ENCODE measurements at regions not wholly inside any gene's neighbourhood (a gene's known extent, or its start where the extent isn't known, plus 50 kb on each side); places are given as distances from the start of the nearest gene placed in this dataset.
"Not testable (repeated sequence)": the region's sequence is repeated elsewhere in the genome, so short reads cannot be mapped to it uniquely, and the experiment has no call there.

- peaks cover 6% of the 10 kb centered on the region for H3K36me3 Mint-ChIP-seq (ENCODE audit: insufficient read depth, unreplicated experiment)
Measured at GRCh38 chr16:72635104-72635503, 412.8 kb downstream of the ZFHX3 start.

GRCh38 chr16:72627182-72627896 lies 420.6 kb downstream of the ZFHX3 start:
- H3K36me3 ChIP-seq (ENCODE audit: control insufficient read depth, insufficient read depth, low read length); CTCF ChIA-PET; H3K27me3 ChIP-seq (replicated peaks; ENCODE audit: control insufficient read depth, insufficient read depth, low read length); H3K36me3 Mint-ChIP-seq (ENCODE audit: insufficient read depth, unreplicated experiment); H3K27me3 Mint-ChIP-seq (ENCODE audit: insufficient read depth, unreplicated experiment); H3K4me1 Mint-ChIP-seq (ENCODE audit: low read depth, unreplicated experiment); H3K9me3 Mint-ChIP-seq (ENCODE audit: unreplicated experiment); intact Hi-C loops (cut with micrococcal nuclease; ENCODE audit: unreplicated experiment); H3K9me3 ChIP-seq; H3K4me1 ChIP-seq: not testable (repeated sequence)
- H3K4me3 ChIP-seq (ENCODE audit: low read depth, low read length): peak overlapping the region; percentile 50
- POLR2A ChIA-PET: interaction anchor here (0.5 kb wide), 1 partner anchor 187 kb away, joined by 4 read pairs; no protein-coding TSS in a partner anchor
- BruUV-seq (replicated peaks): TSS peak; percentile 64
- Mint-ChIP-seq H3K27ac (ENCODE audit: unreplicated experiment) (peak overlapping the region; percentile 91), H3K4me3 (ENCODE audit: unreplicated experiment) (peak overlapping the region; percentile 80)
- DNase-seq: peak in 1 of 2 experiments; percentile 52

More at GRCh38 chr16:72635104-72635503, 412.8 kb downstream of the ZFHX3 start:
- DNase-seq: no peak
- Mint-ChIP-seq H3K4me1 (ENCODE audit: low read depth, unreplicated experiment) (no peaks in the 10 kb centered on the region), H3K4me3 (ENCODE audit: unreplicated experiment) (no peak overlapping the region), H3K27ac (ENCODE audit: unreplicated experiment) (no peak overlapping the region), H3K9me3 (ENCODE audit: unreplicated experiment) (peaks cover 22% of the 10 kb centered on the region), H3K27me3 (ENCODE audit: insufficient read depth, unreplicated experiment) (no peaks in the 10 kb centered on the region)
- H3K4me3 ChIP-seq (ENCODE audit: low read depth, low read length): no peak overlapping the region
- H3K9me3 ChIP-seq: peaks cover 4% of the 10 kb centered on the region
- H3K36me3 ChIP-seq (ENCODE audit: control insufficient read depth, insufficient read depth, low read length): no peaks in the 10 kb centered on the region
- no TSS peak for BruUV-seq (replicated peaks)
- POLR2A ChIA-PET: no interaction called here
- CTCF ChIA-PET: no interaction called here
- no peaks in the 10 kb centered on the region for H3K27me3 ChIP-seq (replicated peaks; ENCODE audit: control insufficient read depth, insufficient read depth, low read length)
- TF ChIP-seq CTCF (IDR thresholded peaks at IDR 0.05; ENCODE audit: insufficient read depth in 1 of 2, low read depth in 1 of 2, low read length in 1 of 2, severe bottlenecking in 1 of 2, unreplicated experiment in 1 of 2): no peak
- intact Hi-C loops (cut with micrococcal nuclease; ENCODE audit: unreplicated experiment): no loop called here
- no peaks in the 10 kb centered on the region for H3K4me1 ChIP-seq

DNA sequence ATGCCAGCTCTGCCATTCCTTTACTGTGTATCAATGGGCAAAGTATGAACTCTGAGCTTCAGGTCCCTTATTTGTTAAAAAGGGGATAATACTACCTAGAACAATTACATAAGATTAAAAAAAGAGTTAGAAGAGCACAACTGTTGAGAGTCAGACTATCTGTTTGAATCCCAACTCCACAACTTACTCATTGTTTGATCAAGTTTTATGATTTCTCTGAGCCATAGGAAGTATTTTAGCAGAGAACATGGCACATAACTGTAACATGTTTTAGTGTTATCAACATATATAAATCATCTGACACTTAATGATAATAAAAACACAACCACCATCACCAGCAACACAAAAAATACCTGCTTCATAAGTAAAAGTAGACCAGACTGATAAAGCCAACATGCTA lies 421.3 kb downstream of the ZFHX3 start:
- no peak for DNase-seq
- intact Hi-C loops (cut with micrococcal nuclease; ENCODE audit: unreplicated experiment): no loop called here
- H3K9me3 Mint-ChIP-seq (ENCODE audit: unreplicated experiment): no peaks in the 10 kb centered on the region
- no peaks in the 10 kb centered on the region for H3K27me3 Mint-ChIP-seq (ENCODE audit: insufficient read depth, unreplicated experiment)
- peak overlapping the region; percentile 50 for H3K4me3 ChIP-seq (ENCODE audit: low read depth, low read length)
- H3K36me3 Mint-ChIP-seq (ENCODE audit: insufficient read depth, unreplicated experiment): no peaks in the 10 kb centered on the region
- ChIA-PET CTCF (no interaction called here), POLR2A (no interaction called here)
- H3K9me3 ChIP-seq: no peaks in the 10 kb centered on the region
- BruUV-seq (replicated peaks): no TSS peak
- H3K27me3 ChIP-seq (replicated peaks; ENCODE audit: control insufficient read depth, insufficient read depth, low read length): no peaks in the 10 kb centered on the region
- peak overlapping the region; percentile 80 for H3K4me3 Mint-ChIP-seq (ENCODE audit: unreplicated experiment)
- H3K27ac Mint-ChIP-seq (ENCODE audit: unreplicated experiment): peak overlapping the region; percentile 91
- peaks cover 6% of the 10 kb centered on the region for H3K4me1 Mint-ChIP-seq (ENCODE audit: low read depth, unreplicated experiment)
- H3K36me3 ChIP-seq (ENCODE audit: control insufficient read depth, insufficient read depth, low read length): no peaks in the 10 kb centered on the region
- no peak for TF ChIP-seq CTCF (IDR thresholded peaks at IDR 0.05; ENCODE audit: insufficient read depth in 1 of 2, low read depth in 1 of 2, low read length in 1 of 2, severe bottlenecking in 1 of 2, unreplicated experiment in 1 of 2)
- 0 out of 2 replicates have a peak, but pooled peaks cover 9% of the 10 kb centered on the region for H3K4me1 ChIP-seq
